ENCODE measurements at regions not wholly inside any gene's neighbourhood (a gene's known extent, or its start where the extent isn't known, plus 50 kb on each side); places are given as distances from the start of the nearest gene placed in this dataset.

- no peaks in the 10 kb centered on the region for H3K27me3 ChIP-seq
- peaks cover 0 to 19% of the 10 kb centered on the region in 2 donors for H3K4me1 ChIP-seq
- no peak for DNase-seq (ENCODE audit: low spot score)
- H3K36me3 ChIP-seq, result no peaks in the 10 kb centered on the region
- peak overlapping the region; percentile 51 to 68 for H3K27ac ChIP-seq
- TF ChIP-seq CTCF (IDR thresholded peaks at IDR 0.05), result no peak
- H3K4me3 ChIP-seq, result no peak overlapping the region
- H3K9me3 ChIP-seq, result no peaks in the 10 kb centered on the region
Measured at GRCh38 chr11:112564228-112564955, 303.7 kb upstream of the PLET1 start.

GRCh38 chr11:112565551-112565950 lies 304.9 kb upstream of the PLET1 start:
- Histone ChIP-seq H3K4me1 (peaks cover 0 to 19% of the 10 kb centered on the region in 2 donors), H3K36me3 (no peaks in the 10 kb centered on the region), H3K27me3 (no peaks in the 10 kb centered on the region), H3K9me3 (no peaks in the 10 kb centered on the region), H3K4me3 (no peak overlapping the region), H3K27ac (no peak overlapping the region)
- no peak for DNase-seq (ENCODE audit: low spot score)
- no peak for TF ChIP-seq CTCF (IDR thresholded peaks at IDR 0.05)

- Histone ChIP-seq H3K4me1 (peaks cover 0 to 19% of the 10 kb centered on the region in 2 donors), H3K4me3 (no peak overlapping the region), H3K36me3 (no peaks in the 10 kb centered on the region), H3K27me3 (no peaks in the 10 kb centered on the region), H3K9me3 (no peaks in the 10 kb centered on the region), H3K27ac (no peak overlapping the region)
- DNase-seq (ENCODE audit: low spot score), result no peak
- no peak for TF ChIP-seq CTCF (IDR thresholded peaks at IDR 0.05)
Measured at GRCh38 chr11:112566124-112566523, 305.5 kb upstream of the PLET1 start.

GRCh38 chr11:112570333-112570732 lies 309.7 kb upstream of the PLET1 start:
- Histone ChIP-seq H3K4me1 (no peaks in the 10 kb centered on the region), H3K9me3 (no peaks in the 10 kb centered on the region), H3K27me3 (no peaks in the 10 kb centered on the region), H3K36me3 (no peaks in the 10 kb centered on the region), H3K4me3 (no peak overlapping the region), H3K27ac (no peak overlapping the region)
- DNase-seq (ENCODE audit: low spot score), result no peak
- TF ChIP-seq CTCF (IDR thresholded peaks at IDR 0.05), result no peak

GRCh38 chr11:112579282-112579681 lies 318.6 kb upstream of the PLET1 start:
- no peaks in the 10 kb centered on the region for H3K36me3 ChIP-seq
- H3K27ac ChIP-seq, result peak overlapping the region in 1 of 2 donors; percentile 57
- no peaks in the 10 kb centered on the region for H3K4me1 ChIP-seq
- no peak for TF ChIP-seq CTCF (IDR thresholded peaks at IDR 0.05)
- DNase-seq (ENCODE audit: low spot score), result no peak
- H3K4me3 ChIP-seq, result no peak overlapping the region
- H3K27me3 ChIP-seq, result no peaks in the 10 kb centered on the region
- no peaks in the 10 kb centered on the region for H3K9me3 ChIP-seq

- TF ChIP-seq CTCF (IDR thresholded peaks at IDR 0.05), result no peak
- H3K9me3 ChIP-seq, result no peaks in the 10 kb centered on the region
- H3K27me3 ChIP-seq, result no peaks in the 10 kb centered on the region
- no peaks in the 10 kb centered on the region for H3K36me3 ChIP-seq
- H3K27ac ChIP-seq, result peak overlapping the region; percentile 2 to 57
- H3K4me3 ChIP-seq, result no peak overlapping the region
- no peak for DNase-seq (ENCODE audit: low spot score)
- no peaks in the 10 kb centered on the region for H3K4me1 ChIP-seq
Measured at GRCh38 chr11:112580864-112581263, 320.2 kb upstream of the PLET1 start.
